ENCODE measurements at regions not wholly inside any gene's neighbourhood (a gene's known extent, or its start where the extent isn't known, plus 50 kb on each side); places are given as distances from the start of the nearest gene placed in this dataset.
"Not testable (repeated sequence)": the region's sequence is repeated elsewhere in the genome, so short reads cannot be mapped to it uniquely, and the experiment has no call there.

DNA sequence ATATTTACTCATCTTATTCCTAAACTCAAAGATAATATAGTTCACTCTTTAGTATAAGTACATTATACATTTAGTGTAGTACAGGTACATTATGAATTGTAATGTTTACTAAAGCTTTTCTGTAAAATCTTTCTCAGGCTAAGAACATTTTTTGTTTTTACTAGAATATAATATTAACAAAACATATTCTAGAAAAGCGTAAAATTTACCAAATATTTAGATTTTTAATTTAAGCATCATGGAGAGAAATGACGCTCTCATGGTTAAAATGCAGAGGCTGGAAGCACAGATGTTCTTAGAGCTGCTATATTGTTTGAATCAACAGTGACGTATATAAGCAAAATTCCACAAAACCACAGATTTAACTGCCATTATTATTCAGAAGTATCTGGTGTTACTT, 54.7 kb upstream of the NBPF15 start:
- TF ChIP-seq CTCF (conservative IDR thresholded peaks at IDR 0.05; ENCODE audit: low read length); EZH2phosphoT487 (IDR thresholded peaks at IDR 0.05; ENCODE audit: borderline replicate concordance, low read depth, low read length): not testable (repeated sequence)
